Activated naive CD4-positive, alpha-beta T cell treated with anti-CD3 and anti-CD28 coated beads for 36 hours (primary cell): ENCODE measurements at regions not wholly inside any gene's neighbourhood (a gene's known extent, or its start where the extent isn't known, plus 50 kb on each side); places are given as distances from the start of the nearest gene placed in this dataset.
"Not testable (repeated sequence)": the region's sequence is repeated elsewhere in the genome, so short reads cannot be mapped to it uniquely, and the experiment has no call there.

ENCODE experiments used
- CTCF ChIA-PET: fragments of 350-600 bp; sonication (Branson Sonifier 250); formaldehyde crosslinking; loops from one replicate; lab custom pipeline; 2021; ENCODE audit warnings: antibody characterized with exemption; lab: Charles Lee
- DNase-seq: peaks from one replicate; pipeline ENCODE4 v3.0.0-alpha.2; 2020
- H3K27ac Mint-ChIP-seq: one replicate; pipeline ENCODE4 v1.8.0; 2021; ENCODE audit warnings: mild to moderate bottlenecking, mixed read lengths
- H3K27me3 Mint-ChIP-seq: one replicate; pipeline ENCODE4 v1.8.0; 2021; ENCODE audit warnings: low read depth, mixed read lengths
- H3K36me3 Mint-ChIP-seq: one replicate; pipeline ENCODE4 v1.8.0; 2021; ENCODE audit warnings: low read depth, mixed read lengths
- H3K4me1 Mint-ChIP-seq: one replicate; pipeline ENCODE4 v1.8.0; 2021; ENCODE audit warnings: low read depth, mixed read lengths
- H3K4me3 Mint-ChIP-seq: one replicate; pipeline ENCODE4 v1.8.0; 2021; ENCODE audit warnings: mild to moderate bottlenecking, moderate library complexity, mixed read lengths
- H3K9me3 Mint-ChIP-seq: one replicate; pipeline ENCODE4 v1.8.0; 2021; ENCODE audit warnings: mixed read lengths
- intact Hi-C: fragments of 100-400 bp; cut with micrococcal nuclease; formaldehyde crosslinking; loops from one replicate; pipeline ENCODE4 v1.15.1; 2023

- no peaks in the 10 kb centered on the region for H3K27me3 Mint-ChIP-seq
- H3K4me3 Mint-ChIP-seq, result no peak overlapping the region
- H3K9me3 Mint-ChIP-seq, result peaks cover 23% of the 10 kb centered on the region
- CTCF ChIA-PET, result no interaction called here
- peak; percentile 23 for DNase-seq
- H3K36me3 Mint-ChIP-seq, result peaks cover 27% of the 10 kb centered on the region
- intact Hi-C loops, result no loop called here
- peak overlapping the region; percentile 67 for H3K27ac Mint-ChIP-seq
- peaks cover 23% of the 10 kb centered on the region for H3K4me1 Mint-ChIP-seq
These were observed 122.8 kb downstream of the ZC4H2 start for GRCh38 chrX:64853424-64853823.

DNA sequence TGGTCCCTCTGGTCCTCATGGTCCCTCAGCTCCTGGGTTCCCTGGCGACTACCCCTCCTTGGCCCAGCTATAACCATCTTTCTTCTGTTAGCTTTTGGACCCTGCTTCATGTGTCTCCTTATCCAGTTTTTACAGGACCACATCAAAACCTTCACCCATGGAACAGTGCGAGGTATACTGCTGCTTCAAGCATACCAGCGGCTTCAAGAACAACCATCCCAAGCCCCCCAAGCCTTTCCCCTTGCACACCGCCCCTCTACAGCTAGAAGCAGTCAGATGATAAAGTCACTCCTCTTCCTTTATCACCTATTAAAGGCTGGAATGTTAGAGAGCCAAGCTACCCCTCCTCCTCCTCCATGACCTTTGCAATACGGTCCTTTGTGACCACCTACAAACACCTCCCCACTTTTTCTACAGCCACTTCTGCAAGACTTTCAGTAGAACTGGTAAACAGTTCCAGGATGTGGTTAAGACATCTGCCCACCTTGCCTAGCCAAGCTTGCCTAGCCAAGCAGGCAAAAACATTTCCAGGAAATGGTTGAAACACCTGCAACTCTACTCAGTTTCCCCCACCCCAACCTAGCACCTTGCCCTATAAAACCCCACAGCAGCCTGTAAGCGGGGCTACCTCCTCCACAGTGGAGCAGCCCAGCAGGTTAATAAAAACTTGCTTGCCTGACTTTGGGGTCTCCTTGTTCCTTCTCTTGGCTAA lies 125.7 kb downstream of the ZC4H2 start:
- peak overlapping the region; percentile 9 for H3K4me3 Mint-ChIP-seq
- CTCF ChIA-PET, result no interaction called here
- intact Hi-C loops, result no loop called here
- peaks cover 21% of the 10 kb centered on the region for H3K4me1 Mint-ChIP-seq
- H3K27ac Mint-ChIP-seq, result no peak overlapping the region
- peaks cover 25% of the 10 kb centered on the region for H3K36me3 Mint-ChIP-seq
- peak; percentile 37 for DNase-seq
- H3K27me3 Mint-ChIP-seq, result no peaks in the 10 kb centered on the region
- peaks cover 22% of the 10 kb centered on the region for H3K9me3 Mint-ChIP-seq

- Mint-ChIP-seq H3K9me3 (peaks cover 31% of the 10 kb centered on the region), H3K27ac (no peak overlapping the region), H3K4me3 (no peak overlapping the region), H3K36me3 (peaks cover 17% of the 10 kb centered on the region), H3K27me3 (no peaks in the 10 kb centered on the region), H3K4me1 (peaks cover 36% of the 10 kb centered on the region)
- intact Hi-C loops, result loop anchor here (5.0 kb wide), 1 partner anchor 134 kb away; the partner anchor contains the start of gene ZC4H2
- DNase-seq, result no peak
- CTCF ChIA-PET, result no interaction called here
These were observed 133.0 kb downstream of the ZC4H2 start for GRCh38 chrX:64843224-64843623.

GRCh38 chrX:64842492-64842891 lies 133.8 kb downstream of the ZC4H2 start:
- Mint-ChIP-seq H3K4me3 (no peak overlapping the region), H3K36me3 (peaks cover 17% of the 10 kb centered on the region), H3K27me3 (no peaks in the 10 kb centered on the region), H3K27ac (no peak overlapping the region), H3K4me1 (peaks cover 36% of the 10 kb centered on the region), H3K9me3 (peaks cover 32% of the 10 kb centered on the region)
- CTCF ChIA-PET, result no interaction called here
- DNase-seq, result peak; percentile 19
- intact Hi-C loops, result loop anchor here (5.0 kb wide), 1 partner anchor 135 kb away; the partner anchor contains the start of gene ZC4H2

GRCh38 chrX:64805683-64806082 lies 170.6 kb downstream of the ZC4H2 start:
- peaks cover 11% of the 10 kb centered on the region for H3K4me1 Mint-ChIP-seq
- peaks cover 14% of the 10 kb centered on the region for H3K9me3 Mint-ChIP-seq
- H3K27me3 Mint-ChIP-seq, result no peaks in the 10 kb centered on the region
- CTCF ChIA-PET, result no interaction called here
- H3K4me3 Mint-ChIP-seq, result no peak overlapping the region
- peaks cover 2% of the 10 kb centered on the region for H3K36me3 Mint-ChIP-seq
- no peak for DNase-seq
- intact Hi-C loops, result no loop called here
- H3K27ac Mint-ChIP-seq, result no peak overlapping the region

DNA sequence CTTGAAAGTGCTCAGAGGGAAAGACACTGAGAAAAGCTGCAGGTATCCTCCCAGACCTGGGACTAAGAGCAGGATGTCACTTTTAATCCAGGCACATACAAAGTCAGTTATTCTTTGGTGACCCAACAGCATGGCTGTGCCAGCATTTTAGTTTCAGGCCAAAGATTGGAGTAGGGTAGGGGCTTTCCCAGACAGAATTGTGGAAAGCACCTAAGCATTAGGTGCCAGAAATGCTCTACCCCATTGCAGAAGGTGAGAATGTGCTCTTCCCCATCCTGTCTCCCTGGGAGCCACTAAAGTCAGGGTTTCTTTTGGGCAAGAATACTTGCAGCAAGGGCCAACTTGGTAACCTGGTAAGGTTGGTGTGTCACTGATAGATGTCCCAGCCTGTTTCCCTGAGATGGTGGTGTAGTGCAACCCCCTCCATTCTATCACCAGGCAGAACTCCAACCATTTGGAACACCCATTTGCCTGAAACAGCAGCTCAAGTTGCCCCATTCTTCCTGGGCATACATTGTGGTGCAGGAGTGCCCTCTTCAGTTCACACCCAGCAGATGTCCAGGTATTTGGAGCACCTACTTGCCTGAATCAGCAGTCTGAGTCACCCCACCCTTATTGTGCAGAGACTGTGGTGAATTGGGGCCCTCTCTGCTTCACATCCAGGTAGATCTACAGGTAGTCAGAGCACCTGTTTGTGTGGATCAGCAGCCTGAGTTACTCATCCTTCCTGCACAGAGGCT lies 183.5 kb downstream of the ZC4H2 start:
- Mint-ChIP-seq H3K9me3 (peaks cover 10% of the 10 kb centered on the region), H3K4me1 (no peaks in the 10 kb centered on the region), H3K4me3 (no peak overlapping the region), H3K27me3 (no peaks in the 10 kb centered on the region), H3K36me3 (peaks cover 3% of the 10 kb centered on the region), H3K27ac (no peak overlapping the region)
- CTCF ChIA-PET, result interaction anchor here (0.9 to 1.0 kb wide), 2 partner anchors 9 to 659 kb away, joined by 3 read pairs; no protein-coding TSS in a partner anchor
- intact Hi-C loops, result no loop called here
- no peak for DNase-seq

DNA sequence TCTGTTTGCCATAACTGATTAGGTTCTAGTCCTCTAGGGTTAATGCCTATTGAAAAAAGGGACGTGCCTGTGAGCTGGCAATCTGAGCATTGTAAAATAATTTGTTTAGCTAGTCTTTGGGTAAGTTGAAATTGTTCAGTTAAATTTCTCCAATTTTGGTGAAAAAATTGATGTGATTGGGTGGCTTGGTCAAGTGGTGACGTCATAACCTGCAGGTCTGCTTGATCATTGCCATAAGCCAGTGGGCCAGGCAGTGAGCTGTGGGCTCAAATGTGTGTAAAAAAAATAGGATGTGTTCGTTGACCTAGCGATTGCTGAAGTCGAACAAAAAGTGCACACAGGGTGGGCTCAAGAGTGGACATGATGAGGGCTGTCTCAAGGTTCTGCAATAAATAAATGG lies 193.3 kb downstream of the ZC4H2 start:
- DNase-seq, result no peak
- no peak overlapping the region for H3K4me3 Mint-ChIP-seq
- H3K36me3 Mint-ChIP-seq, result no peaks in the 10 kb centered on the region
- H3K27me3 Mint-ChIP-seq, result no peaks in the 10 kb centered on the region
- CTCF ChIA-PET, result no interaction called here
- H3K27ac Mint-ChIP-seq, result no peak overlapping the region
- H3K4me1 Mint-ChIP-seq, result no peaks in the 10 kb centered on the region
- peaks cover 12% of the 10 kb centered on the region for H3K9me3 Mint-ChIP-seq
- intact Hi-C loops, result no loop called here

DNA sequence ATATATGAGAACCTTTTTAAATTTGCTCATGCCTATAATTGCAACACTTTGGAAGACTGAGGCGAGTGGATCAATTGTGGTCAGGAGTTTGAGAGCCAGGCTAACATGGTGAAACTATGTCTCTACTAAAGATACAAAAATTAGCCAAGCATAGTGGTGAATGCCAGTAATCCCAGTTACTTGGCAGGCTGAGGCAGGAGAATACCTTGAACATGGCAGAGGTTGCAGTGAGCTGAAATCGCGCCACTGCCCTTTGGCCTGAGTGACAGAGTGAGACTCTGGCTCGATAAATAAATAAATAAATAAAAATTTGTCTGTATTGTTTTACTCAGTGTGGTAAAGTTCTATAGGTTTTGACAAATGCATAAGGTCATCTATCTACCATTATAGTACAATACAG lies 218.2 kb downstream of the ZC4H2 start:
- Mint-ChIP-seq H3K4me1 (peaks cover 13% of the 10 kb centered on the region), H3K36me3 (peaks cover 5% of the 10 kb centered on the region), H3K27ac (no peak overlapping the region), H3K4me3 (no peak overlapping the region), H3K9me3 (peaks cover 16% of the 10 kb centered on the region), H3K27me3 (no peaks in the 10 kb centered on the region)
- intact Hi-C loops, result loop anchor here (5.0 kb wide), 1 partner anchor 134 kb away; no protein-coding TSS in a partner anchor
- DNase-seq, result no peak
- CTCF ChIA-PET, result no interaction called here

DNA sequence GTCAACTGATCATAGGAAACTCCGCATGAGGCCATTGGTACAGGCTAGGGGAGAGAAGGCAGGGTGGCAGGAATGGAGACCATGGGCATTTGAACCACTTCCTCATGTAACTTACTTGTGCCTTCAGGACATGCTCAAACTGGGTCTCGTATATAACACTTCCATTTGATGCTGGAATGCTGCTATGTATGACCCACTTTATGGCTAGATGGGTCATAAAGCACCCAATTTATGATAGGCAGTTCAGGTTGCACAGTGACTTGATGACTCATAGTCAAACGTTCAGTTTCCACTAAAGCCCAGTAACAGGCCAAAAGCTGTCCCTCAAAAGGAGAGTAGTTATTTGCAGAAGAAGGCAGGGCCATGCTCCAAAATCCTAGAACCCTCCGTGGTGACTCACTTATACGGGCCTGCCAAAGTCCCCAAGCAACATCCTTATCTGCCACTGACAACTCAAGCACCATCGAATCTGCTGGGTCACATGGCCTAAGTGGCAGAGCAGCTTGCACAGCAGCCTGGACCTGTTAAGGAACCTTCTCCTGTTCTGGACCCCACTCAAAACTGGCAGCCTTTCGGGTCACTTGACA lies 236.4 kb downstream of the ZC4H2 start:
- no peak for DNase-seq
- no peaks in the 10 kb centered on the region for H3K36me3 Mint-ChIP-seq
- H3K27me3 Mint-ChIP-seq, result no peaks in the 10 kb centered on the region
- H3K9me3 Mint-ChIP-seq, result peaks cover 7% of the 10 kb centered on the region
- no peaks in the 10 kb centered on the region for H3K4me1 Mint-ChIP-seq
- intact Hi-C loops, result no loop called here
- CTCF ChIA-PET, result no interaction called here
- H3K27ac Mint-ChIP-seq, result no peak overlapping the region
- H3K4me3 Mint-ChIP-seq, result no peak overlapping the region

GRCh38 chrX:64698317-64698716 lies 277.9 kb downstream of the ZC4H2 start:
- no peak overlapping the region for H3K27ac Mint-ChIP-seq
- H3K4me3 Mint-ChIP-seq, result no peak overlapping the region
- no peaks in the 10 kb centered on the region for H3K4me1 Mint-ChIP-seq
- no peak for DNase-seq
- H3K27me3 Mint-ChIP-seq, result no peaks in the 10 kb centered on the region
- CTCF ChIA-PET, result no interaction called here
- no peaks in the 10 kb centered on the region for H3K36me3 Mint-ChIP-seq
- peaks cover 9% of the 10 kb centered on the region for H3K9me3 Mint-ChIP-seq
- intact Hi-C loops, result no loop called here

GRCh38 chrX:64695372-64695771 lies 280.9 kb downstream of the ZC4H2 start:
- CTCF ChIA-PET, H3K4me3 Mint-ChIP-seq, H3K27ac Mint-ChIP-seq, H3K27me3 Mint-ChIP-seq, DNase-seq, H3K36me3 Mint-ChIP-seq, intact Hi-C loops, H3K4me1 Mint-ChIP-seq, H3K9me3 Mint-ChIP-seq: not testable (repeated sequence)

DNA sequence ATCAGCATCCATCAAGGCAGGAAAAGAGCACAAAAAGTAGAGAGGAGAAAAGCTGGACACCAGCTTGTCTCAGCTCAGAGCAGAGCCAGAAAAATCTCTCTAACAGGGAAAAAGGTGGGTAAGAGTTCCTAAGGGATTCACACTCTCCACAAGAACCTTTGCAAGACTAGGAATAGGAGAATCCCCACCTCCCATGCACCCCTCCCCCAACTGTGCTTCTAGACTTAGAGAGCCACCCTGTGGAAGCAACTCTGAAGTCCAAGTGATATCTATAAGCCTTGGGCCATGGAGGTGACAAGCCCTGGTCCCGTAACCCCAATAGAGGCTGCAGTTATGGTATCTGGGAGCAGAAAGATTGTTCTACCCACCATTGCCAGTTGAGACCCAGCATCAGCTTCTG lies 267.6 kb upstream of the MTMR8 start:
- Mint-ChIP-seq H3K4me3 (no peak overlapping the region), H3K9me3 (peaks cover 14% of the 10 kb centered on the region), H3K27me3 (no peaks in the 10 kb centered on the region), H3K27ac (no peak overlapping the region), H3K4me1 (no peaks in the 10 kb centered on the region), H3K36me3 (peaks cover 5% of the 10 kb centered on the region)
- no peak for DNase-seq
- intact Hi-C loops, result no loop called here
- CTCF ChIA-PET, result no interaction called here
